ENCODE measurements at regions not wholly inside any gene's neighbourhood (a gene's known extent, or its start where the extent isn't known, plus 50 kb on each side); places are given as distances from the start of the nearest gene placed in this dataset.
"Not testable (repeated sequence)": the region's sequence is repeated elsewhere in the genome, so short reads cannot be mapped to it uniquely, and the experiment has no call there.

GRCh38 chr20:16842486-16843120, 94.4 kb downstream of the OTOR start:
- no peak for DNase-seq
- H3K27ac Mint-ChIP-seq: no peak overlapping the region
- peaks cover 3% of the 10 kb centered on the region for H3K27me3 Mint-ChIP-seq
- peaks cover 3% of the 10 kb centered on the region for H3K9me3 Mint-ChIP-seq
- no peaks in the 10 kb centered on the region for H3K4me1 Mint-ChIP-seq
- no peak overlapping the region for H3K4me3 Mint-ChIP-seq
- H3K36me3 Mint-ChIP-seq: no peaks in the 10 kb centered on the region

GRCh38 chr20:16844406-16844805, 96.2 kb downstream of the OTOR start:
- Mint-ChIP-seq H3K4me1 (no peaks in the 10 kb centered on the region), H3K27ac (no peak overlapping the region), H3K36me3 (no peaks in the 10 kb centered on the region), H3K9me3 (peaks cover 3% of the 10 kb centered on the region), H3K4me3 (no peak overlapping the region), H3K27me3 (peaks cover 3% of the 10 kb centered on the region)
- DNase-seq: no peak

GRCh38 chr20:16846006-16846405, 97.8 kb downstream of the OTOR start:
- Mint-ChIP-seq H3K27ac (no peak overlapping the region), H3K27me3 (no peaks in the 10 kb centered on the region), H3K36me3 (no peaks in the 10 kb centered on the region), H3K4me3 (no peak overlapping the region), H3K4me1 (no peaks in the 10 kb centered on the region), H3K9me3 (peaks cover 3% of the 10 kb centered on the region)
- no peak for DNase-seq

GRCh38 chr20:16848061-16848460, 99.9 kb downstream of the OTOR start:
- no peaks in the 10 kb centered on the region for H3K4me1 Mint-ChIP-seq
- peaks cover 8% of the 10 kb centered on the region for H3K9me3 Mint-ChIP-seq
- H3K27me3 Mint-ChIP-seq: no peaks in the 10 kb centered on the region
- DNase-seq: no peak
- no peak overlapping the region for H3K4me3 Mint-ChIP-seq
- no peaks in the 10 kb centered on the region for H3K36me3 Mint-ChIP-seq
- H3K27ac Mint-ChIP-seq: no peak overlapping the region

GRCh38 chr20:16848526-16848925, 100.4 kb downstream of the OTOR start:
- no peak for DNase-seq
- Mint-ChIP-seq H3K27me3 (no peaks in the 10 kb centered on the region), H3K36me3 (no peaks in the 10 kb centered on the region), H3K4me3 (no peak overlapping the region), H3K27ac (no peak overlapping the region), H3K9me3 (peaks cover 5% of the 10 kb centered on the region), H3K4me1 (no peaks in the 10 kb centered on the region)

GRCh38 chr20:16860914-16861313, 112.8 kb downstream of the OTOR start:
- DNase-seq: no peak
- Mint-ChIP-seq H3K4me3 (no peak overlapping the region), H3K9me3 (no peaks in the 10 kb centered on the region)

GRCh38 chr20:16861708-16862107, 113.5 kb downstream of the OTOR start:
- Mint-ChIP-seq H3K4me3 (no peak overlapping the region), H3K9me3 (no peaks in the 10 kb centered on the region), H3K4me1 (no peaks in the 10 kb centered on the region), H3K27me3 (peaks cover 9% of the 10 kb centered on the region), H3K27ac (no peak overlapping the region), H3K36me3 (no peaks in the 10 kb centered on the region)
- no peak for DNase-seq

More at GRCh38 chr20:16860914-16861313, 112.8 kb downstream of the OTOR start:
- Mint-ChIP-seq H3K4me1 (no peaks in the 10 kb centered on the region), H3K36me3 (no peaks in the 10 kb centered on the region), H3K27me3 (peaks cover 12% of the 10 kb centered on the region), H3K27ac (no peak overlapping the region)

GRCh38 chr20:16863303-16863702, 115.1 kb downstream of the OTOR start:
- Mint-ChIP-seq H3K36me3 (no peaks in the 10 kb centered on the region), H3K27ac (no peak overlapping the region), H3K27me3 (peaks cover 4% of the 10 kb centered on the region), H3K9me3 (peaks cover 3% of the 10 kb centered on the region), H3K4me3 (no peak overlapping the region), H3K4me1 (no peaks in the 10 kb centered on the region)
- no peak for DNase-seq

GRCh38 chr20:16864069-16864468, 115.9 kb downstream of the OTOR start:
- no peak overlapping the region for H3K4me3 Mint-ChIP-seq

GRCh38 chr20:16864963-16865362, 116.8 kb downstream of the OTOR start:
- Mint-ChIP-seq H3K27ac (no peak overlapping the region), H3K4me3 (no peak overlapping the region), H3K36me3 (no peaks in the 10 kb centered on the region), H3K27me3 (no peaks in the 10 kb centered on the region), H3K9me3 (peaks cover 3% of the 10 kb centered on the region), H3K4me1 (no peaks in the 10 kb centered on the region)
- DNase-seq: no peak

More at GRCh38 chr20:16864069-16864468, 115.9 kb downstream of the OTOR start:
- DNase-seq: no peak
- H3K9me3 Mint-ChIP-seq: peaks cover 3% of the 10 kb centered on the region
- no peaks in the 10 kb centered on the region for H3K27me3 Mint-ChIP-seq
- H3K36me3 Mint-ChIP-seq: no peaks in the 10 kb centered on the region
- no peak overlapping the region for H3K27ac Mint-ChIP-seq
- no peaks in the 10 kb centered on the region for H3K4me1 Mint-ChIP-seq

- H3K4me1 Mint-ChIP-seq: no peaks in the 10 kb centered on the region
- no peaks in the 10 kb centered on the region for H3K36me3 Mint-ChIP-seq
- no peaks in the 10 kb centered on the region for H3K27me3 Mint-ChIP-seq
Measured at GRCh38 chr20:16865406-16865805, 117.2 kb downstream of the OTOR start.

GRCh38 chr20:16873124-16873523, 125.0 kb downstream of the OTOR start:
- not testable (repeated sequence) for H3K4me1 Mint-ChIP-seq, H3K27ac Mint-ChIP-seq, H3K27me3 Mint-ChIP-seq, DNase-seq, H3K9me3 Mint-ChIP-seq, H3K4me3 Mint-ChIP-seq, H3K36me3 Mint-ChIP-seq

More at GRCh38 chr20:16865406-16865805, 117.2 kb downstream of the OTOR start:
- Mint-ChIP-seq H3K4me3 (no peak overlapping the region), H3K9me3 (peaks cover 3% of the 10 kb centered on the region), H3K27ac (no peak overlapping the region)
- DNase-seq: no peak

GRCh38 chr20:16877053-16877554, 128.9 kb downstream of the OTOR start:
- H3K9me3 Mint-ChIP-seq: no peaks in the 10 kb centered on the region
- no peak overlapping the region for H3K27ac Mint-ChIP-seq
- H3K4me1 Mint-ChIP-seq: no peaks in the 10 kb centered on the region
- H3K36me3 Mint-ChIP-seq: no peaks in the 10 kb centered on the region
- DNase-seq: no peak
- no peaks in the 10 kb centered on the region for H3K27me3 Mint-ChIP-seq
- no peak overlapping the region for H3K4me3 Mint-ChIP-seq

- Mint-ChIP-seq H3K4me1 (no peaks in the 10 kb centered on the region), H3K27me3 (peaks cover 15% of the 10 kb centered on the region), H3K27ac (no peak overlapping the region), H3K36me3 (no peaks in the 10 kb centered on the region), H3K4me3 (no peak overlapping the region), H3K9me3 (peaks cover 3% of the 10 kb centered on the region)
- DNase-seq: no peak
Measured at GRCh38 chr20:16885746-16886145, 137.6 kb downstream of the OTOR start.

- Mint-ChIP-seq H3K9me3 (no peaks in the 10 kb centered on the region), H3K4me1 (no peaks in the 10 kb centered on the region), H3K4me3 (no peak overlapping the region), H3K27ac (no peak overlapping the region), H3K27me3 (no peaks in the 10 kb centered on the region), H3K36me3 (no peaks in the 10 kb centered on the region)
- no peak for DNase-seq
Measured at GRCh38 chr20:16898433-16898832, 150.3 kb downstream of the OTOR start.

GRCh38 chr20:16902662-16903061, 154.5 kb downstream of the OTOR start:
- Mint-ChIP-seq H3K27ac (no peak overlapping the region), H3K9me3 (peaks cover 2% of the 10 kb centered on the region), H3K27me3 (no peaks in the 10 kb centered on the region), H3K36me3 (no peaks in the 10 kb centered on the region), H3K4me1 (no peaks in the 10 kb centered on the region), H3K4me3 (no peak overlapping the region)
- no peak for DNase-seq
